ENCODE measurements at regions not wholly inside any gene's neighbourhood (a gene's known extent, or its start where the extent isn't known, plus 50 kb on each side); places are given as distances from the start of the nearest gene placed in this dataset.
"Not testable (repeated sequence)": the region's sequence is repeated elsewhere in the genome, so short reads cannot be mapped to it uniquely, and the experiment has no call there.

GRCh38 chr1:147072482-147073432 is 99.5 kb downstream of the PRKAB2 start:
- Histone ChIP-seq H3K4me1 (peaks cover 0 to 12% (median 0%) of the 10 kb centered on the region in 4 donors), H3K4me3 (peak overlapping the region in 3 of 4 donors; percentile 9 to 35 (median 33)), H3K9me3 (no peaks in the 10 kb centered on the region), H3K27ac (no peak overlapping the region), H3K36me3 (no peaks in the 10 kb centered on the region), H3K27me3 (peaks cover 0 to 8% (median 3%) of the 10 kb centered on the region in 4 donors)
- TF ChIP-seq EP300 (IDR thresholded peaks at IDR 0.05) (no peak), POLR2A (IDR thresholded peaks at IDR 0.05) (no peak), POLR2AphosphoS5 (IDR thresholded peaks at IDR 0.05) (no peak)
- TF ChIP-seq, protein P1, sequence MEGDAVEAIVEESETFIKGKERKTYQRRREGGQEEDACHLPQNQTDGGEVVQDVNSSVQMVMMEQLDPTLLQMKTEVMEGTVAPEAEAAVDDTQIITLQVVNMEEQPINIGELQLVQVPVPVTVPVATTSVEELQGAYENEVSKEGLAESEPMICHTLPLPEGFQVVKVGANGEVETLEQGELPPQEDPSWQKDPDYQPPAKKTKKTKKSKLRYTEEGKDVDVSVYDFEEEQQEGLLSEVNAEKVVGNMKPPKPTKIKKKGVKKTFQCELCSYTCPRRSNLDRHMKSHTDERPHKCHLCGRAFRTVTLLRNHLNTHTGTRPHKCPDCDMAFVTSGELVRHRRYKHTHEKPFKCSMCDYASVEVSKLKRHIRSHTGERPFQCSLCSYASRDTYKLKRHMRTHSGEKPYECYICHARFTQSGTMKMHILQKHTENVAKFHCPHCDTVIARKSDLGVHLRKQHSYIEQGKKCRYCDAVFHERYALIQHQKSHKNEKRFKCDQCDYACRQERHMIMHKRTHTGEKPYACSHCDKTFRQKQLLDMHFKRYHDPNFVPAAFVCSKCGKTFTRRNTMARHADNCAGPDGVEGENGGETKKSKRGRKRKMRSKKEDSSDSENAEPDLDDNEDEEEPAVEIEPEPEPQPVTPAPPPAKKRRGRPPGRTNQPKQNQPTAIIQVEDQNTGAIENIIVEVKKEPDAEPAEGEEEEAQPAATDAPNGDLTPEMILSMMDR (IDR thresholded peaks at IDR 0.05), result no peak
- DNase-seq (peak in 1 of 2 donors; percentile 65), ATAC-seq (ENCODE audit: low FRiP score in 2 of 2) (peak in 1 of 2 donors; percentile 81)
- 10 to 14% methylated on average over 44 to 58 of the region's 58 CpGs for WGBS, 2 donors

GRCh38 chr1:147071142-147071541 is 101.1 kb downstream of the PRKAB2 start:
- Histone ChIP-seq H3K4me3 (no peak overlapping the region), H3K36me3 (no peaks in the 10 kb centered on the region), H3K9me3 (no peaks in the 10 kb centered on the region), H3K4me1 (peaks cover 0 to 9% (median 0%) of the 10 kb centered on the region in 4 donors), H3K27ac (no peak overlapping the region), H3K27me3 (peaks cover 0 to 3% (median 0%) of the 10 kb centered on the region in 4 donors)
- DNase-seq, result no peak
- WGBS, 2 donors, result 92 to 95% methylated on average over 1 of the region's 1 CpG
- no peak for ATAC-seq (ENCODE audit: low FRiP score in 2 of 2)
- TF ChIP-seq POLR2A (IDR thresholded peaks at IDR 0.05) (no peak), EP300 (IDR thresholded peaks at IDR 0.05) (no peak), POLR2AphosphoS5 (IDR thresholded peaks at IDR 0.05) (no peak)
- TF ChIP-seq, protein P1 (IDR thresholded peaks at IDR 0.05), result no peak

- H3K36me3 ChIP-seq, result no peaks in the 10 kb centered on the region
- TF ChIP-seq POLR2AphosphoS5 (IDR thresholded peaks at IDR 0.05), result no peak
- TF ChIP-seq, protein P1 (IDR thresholded peaks at IDR 0.05), result no peak
- TF ChIP-seq EP300 (IDR thresholded peaks at IDR 0.05), result no peak
- no peak for TF ChIP-seq POLR2A (IDR thresholded peaks at IDR 0.05)
- no peak overlapping the region for H3K27ac ChIP-seq
- DNase-seq (no peak), ATAC-seq (ENCODE audit: low FRiP score in 2 of 2) (no peak)
- H3K4me1 ChIP-seq, result no peaks in the 10 kb centered on the region
- no peak overlapping the region for H3K4me3 ChIP-seq
- H3K27me3 ChIP-seq, result no peaks in the 10 kb centered on the region
- H3K9me3 ChIP-seq, result no peaks in the 10 kb centered on the region
- WGBS, 2 donors, result 81 to 85% methylated on average over 2 of the region's 2 CpGs
These were observed 109.3 kb downstream of the PRKAB2 start for GRCh38 chr1:147062956-147063355.

GRCh38 chr1:147061880-147062279 is 110.4 kb downstream of the PRKAB2 start:
- not testable (repeated sequence) for H3K9me3 ChIP-seq; H3K27ac ChIP-seq; H3K27me3 ChIP-seq; H3K4me3 ChIP-seq; ATAC-seq (ENCODE audit: low FRiP score in 2 of 2); H3K36me3 ChIP-seq; H3K4me1 ChIP-seq
- peak in 1 of 2 donors; percentile 60 for DNase-seq
- 91 to 99% methylated on average over 5 to 14 of the region's 21 CpGs for WGBS, 2 donors

GRCh38 chr1:147053269-147053668 is 115.1 kb downstream of the NBPF12 start:
- no peak for TF ChIP-seq POLR2AphosphoS5 (IDR thresholded peaks at IDR 0.05)
- TF ChIP-seq POLR2A (IDR thresholded peaks at IDR 0.05), result no peak
- TF ChIP-seq, protein P1 (IDR thresholded peaks at IDR 0.05), result no peak
- TF ChIP-seq EP300 (IDR thresholded peaks at IDR 0.05), result no peak
- DNase-seq, result no peak
- Histone ChIP-seq H3K27ac (no peak overlapping the region), H3K27me3 (no peaks in the 10 kb centered on the region), H3K36me3 (no peaks in the 10 kb centered on the region), H3K4me1 (no peaks in the 10 kb centered on the region), H3K9me3 (no peaks in the 10 kb centered on the region), H3K4me3 (no peak overlapping the region)
- 66 to 69% methylated on average over 5 of the region's 5 CpGs for WGBS, 2 donors
- ATAC-seq (ENCODE audit: low FRiP score in 2 of 2), result no peak
